HEK293T (cell line): ENCODE measurements at regions not wholly inside any gene's neighbourhood (a gene's known extent, or its start where the extent isn't known, plus 50 kb on each side); places are given as distances from the start of the nearest gene placed in this dataset.
"Not testable (repeated sequence)": the region's sequence is repeated elsewhere in the genome, so short reads cannot be mapped to it uniquely, and the experiment has no call there.

Experiments used
- CTCF ChIA-PET: fragments of 350-600 bp; formaldehyde crosslinking; extraction: SDS; loops from one replicate; lab custom pipeline; 2021; ENCODE audit warnings: antibody characterized with exemption, inconsistent platforms; lab: Yijun Ruan, JAX
- POLR2A ChIA-PET: fragments of 350-600 bp; formaldehyde crosslinking; extraction: SDS; loops from one replicate; lab custom pipeline; 2020; ENCODE audit warnings: antibody characterized with exemption, inconsistent platforms; lab: Yijun Ruan, JAX
- DNase-seq: peaks from one replicate; pipeline ENCODE4 v3.0.0; 2012; ENCODE audit warnings: mixed read lengths; ENCODE audit errors: extremely low spot score
- ARNT ChIP-seq: fragments of 450-650 bp; IDR thresholded peaks from 2 replicates; pipeline ENCODE4 v1.6.1; 2017; ENCODE audit warnings: mild to moderate bottlenecking
- BHLHE40 ChIP-seq: fragments of 450-650 bp; IDR thresholded peaks from 2 replicates; pipeline ENCODE4 v1.6.1; 2016; ENCODE audit warnings: mild to moderate bottlenecking, moderate library complexity, borderline replicate concordance
- CTBP1 ChIP-seq: fragments of 450-650 bp; IDR thresholded peaks from 2 replicates; pipeline ENCODE4 v1.6.1; 2016; ENCODE audit warnings: borderline replicate concordance
- ELF4 ChIP-seq: fragments of 450-650 bp; IDR thresholded peaks from 2 replicates; pipeline ENCODE4 v1.6.1; 2017; ENCODE audit warnings: antibody characterized with exemption
- FOXA1 ChIP-seq: fragments of 450-650 bp; IDR thresholded peaks from 2 replicates; pipeline ENCODE4 v1.6.1; 2016; ENCODE audit warnings: mild to moderate bottlenecking
- FOXK2 ChIP-seq: fragments of 450-650 bp; IDR thresholded peaks from 2 replicates; pipeline ENCODE4 v1.6.1; 2016; ENCODE audit warnings: mild to moderate bottlenecking
- FOXM1 ChIP-seq: fragments of 450-650 bp; IDR thresholded peaks from 2 replicates; pipeline ENCODE4 v1.6.1; 2017; ENCODE audit warnings: mild to moderate bottlenecking, borderline replicate concordance
- HDGF ChIP-seq: fragments of 450-650 bp; IDR thresholded peaks from 2 replicates; pipeline ENCODE4 v1.6.1; 2017; ENCODE audit warnings: antibody characterized with exemption, borderline replicate concordance
- L3MBTL2 ChIP-seq: fragments of 450-650 bp; conservative IDR thresholded peaks from 2 replicates; pipeline ENCODE4 v1.6.1; 2016; ENCODE audit warnings: mild to moderate bottlenecking
- LEF1 ChIP-seq: fragments of 450-650 bp; IDR thresholded peaks from 2 replicates; pipeline ENCODE4 v1.6.1; 2017; ENCODE audit warnings: mild to moderate bottlenecking, borderline replicate concordance
- NFRKB ChIP-seq: fragments of 450-650 bp; IDR thresholded peaks from 2 replicates; pipeline ENCODE4 v1.6.1; 2016; ENCODE audit warnings: mild to moderate bottlenecking, moderate library complexity
- PKNOX1 ChIP-seq: fragments of 450-650 bp; IDR thresholded peaks from 2 replicates; pipeline ENCODE4 v1.6.1; 2016
- SP1 ChIP-seq: fragments of 450-650 bp; IDR thresholded peaks from 2 replicates; pipeline ENCODE4 v1.6.1; 2017
- SUZ12 ChIP-seq: fragments of 450-650 bp; IDR thresholded peaks from 2 replicates; pipeline ENCODE4 v1.6.1; 2016; ENCODE audit warnings: mild to moderate bottlenecking
- TARDBP ChIP-seq: fragments of 450-650 bp; IDR thresholded peaks from 2 replicates; pipeline ENCODE4 v1.6.1; 2016
- ZNF384 ChIP-seq: fragments of 450-650 bp; IDR thresholded peaks from 2 replicates; pipeline ENCODE4 v1.6.1; 2016

- POLR2A ChIA-PET = interaction anchor here (0.7 kb wide), 1 partner anchor 1002 kb away, joined by 3 read pairs; no protein-coding TSS in a partner anchor
- CTCF ChIA-PET = no interaction called here
These were observed 92.0 kb upstream of the PCSK5 start for GRCh38 chr9:75798505-75798904.

GRCh38 chr9:75803130-75803529 lies 87.3 kb upstream of the PCSK5 start:
- TF ChIP-seq BHLHE40 (no peak), ELF4 (no peak), TARDBP (no peak), ZNF384 (no peak), FOXM1 (no peak), SP1 (no peak), FOXK2 (no peak), ARNT (no peak), CTBP1 (no peak), FOXA1 (no peak), L3MBTL2 (no peak)
- ChIA-PET POLR2A (no interaction called here), CTCF (no interaction called here)
- DNase-seq = no peak

More at GRCh38 chr9:75798505-75798904, 92.0 kb upstream of the PCSK5 start:
- DNase-seq = no peak
- TF ChIP-seq L3MBTL2 (no peak), ZNF384 (no peak), LEF1 (no peak), SP1 (no peak), ARNT (no peak)

GRCh38 chr9:75810063-75810462 lies 80.4 kb upstream of the PCSK5 start:
- no peak for DNase-seq
- POLR2A ChIA-PET = no interaction called here
- CTCF ChIA-PET = no interaction called here
- TF ChIP-seq FOXM1 (no peak), ZNF384 (no peak), CTBP1 (no peak), FOXA1 (no peak), L3MBTL2 (no peak), BHLHE40 (no peak), ELF4 (no peak), PKNOX1 (no peak), LEF1 (no peak), NFRKB (no peak), SP1 (no peak), HDGF (no peak), ARNT (no peak), SUZ12 (no peak), TARDBP (no peak), FOXK2 (no peak)

- TF ChIP-seq ELF4 (no peak), ZNF384 (no peak), CTBP1 (no peak), FOXM1 (no peak), TARDBP (no peak), LEF1 (no peak), PKNOX1 (no peak), FOXA1 (no peak), L3MBTL2 (no peak)
- ChIA-PET POLR2A (no interaction called here), CTCF (no interaction called here)
- no peak for DNase-seq
These were observed 78.8 kb upstream of the PCSK5 start for GRCh38 chr9:75811692-75812091.

DNA sequence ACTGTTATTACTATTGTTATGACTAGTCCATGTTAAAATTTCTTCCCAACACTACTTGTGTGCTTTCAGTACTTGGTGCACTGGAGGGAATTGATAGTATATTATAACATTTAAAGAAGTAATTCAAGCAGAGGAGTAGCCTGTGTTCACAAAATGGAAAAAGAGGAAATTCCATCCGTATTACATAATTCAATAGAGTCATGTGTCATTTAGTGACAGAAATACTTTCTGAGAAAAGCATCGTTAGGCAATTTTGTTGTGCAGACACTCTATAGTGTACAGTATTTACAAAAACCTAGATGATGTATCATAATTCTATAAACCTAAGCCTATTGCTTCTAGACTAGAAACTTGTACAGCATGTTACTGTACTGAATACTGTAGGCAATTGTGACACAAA lies 78.3 kb upstream of the PCSK5 start:
- CTCF ChIA-PET = no interaction called here
- DNase-seq = no peak
- POLR2A ChIA-PET = no interaction called here
- TF ChIP-seq TARDBP (no peak), FOXM1 (no peak), FOXK2 (no peak), ZNF384 (no peak), ELF4 (no peak), LEF1 (no peak)

DNA sequence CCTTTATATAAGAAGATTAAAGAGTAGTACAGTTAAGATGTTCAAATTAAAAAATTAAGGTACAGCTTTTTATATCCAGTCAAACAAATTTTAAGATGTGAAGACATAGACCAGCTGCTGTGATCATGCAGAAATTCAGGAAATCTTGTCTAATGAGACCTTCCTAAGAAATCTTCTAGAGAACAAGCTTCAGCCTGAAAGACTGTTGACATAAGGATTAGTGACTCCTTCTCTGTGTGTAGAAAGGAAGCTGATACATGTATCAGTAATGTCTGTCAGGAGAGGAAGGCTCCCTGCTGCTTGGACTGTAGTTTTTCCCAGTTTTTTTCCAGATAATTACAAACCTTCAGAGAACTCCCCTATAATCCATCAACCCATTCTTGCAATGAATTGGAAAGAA lies 75.8 kb upstream of the PCSK5 start:
- TF ChIP-seq L3MBTL2 = no peak
- no peak for TF ChIP-seq TARDBP
- no peak for TF ChIP-seq NFRKB
- TF ChIP-seq CTBP1 = no peak
- no peak for TF ChIP-seq ARNT
- TF ChIP-seq BHLHE40 = no peak
- TF ChIP-seq HDGF = no peak
- no peak for TF ChIP-seq ZNF384
- TF ChIP-seq FOXA1 = no peak
- no peak for TF ChIP-seq SUZ12
- TF ChIP-seq LEF1 = no peak
- TF ChIP-seq FOXK2 = no peak
- TF ChIP-seq FOXM1 = no peak
- no peak for DNase-seq
- CTCF ChIA-PET = no interaction called here
- POLR2A ChIA-PET = no interaction called here

DNA sequence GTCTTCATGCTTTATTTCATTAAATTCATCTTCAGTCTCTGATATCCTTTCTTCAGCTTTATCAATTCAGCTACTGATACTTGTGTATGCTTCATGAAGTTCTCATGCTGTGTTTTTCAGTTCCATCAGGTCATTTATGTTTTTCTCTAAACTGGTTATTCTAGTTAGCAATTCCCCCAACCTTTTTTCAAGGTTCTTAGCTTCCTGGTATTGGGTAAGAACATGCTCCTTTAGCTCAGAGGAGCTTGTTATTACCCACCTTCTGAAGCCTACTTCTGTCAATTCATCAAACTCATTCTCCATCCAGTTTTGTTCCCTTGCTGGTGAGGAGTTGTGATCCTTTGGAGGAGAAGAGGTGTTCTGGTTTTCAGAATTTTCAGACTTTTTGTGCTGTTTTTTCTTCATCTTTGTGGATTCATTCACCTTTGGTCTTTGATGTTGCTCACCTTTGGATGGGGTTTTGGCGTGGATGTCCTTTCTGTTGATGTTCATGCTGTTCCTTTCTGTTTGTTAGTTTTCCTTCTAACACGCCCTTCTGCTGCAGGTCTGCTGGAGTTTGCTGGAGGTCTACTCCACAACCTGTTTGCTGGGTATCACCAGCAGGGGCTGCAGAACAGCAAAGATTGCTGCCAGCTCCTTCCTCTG lies 69.9 kb upstream of the PCSK5 start:
- POLR2A ChIA-PET, DNase-seq, CTCF ChIA-PET: not testable (repeated sequence)
